Body of pancreas (tissue), 4 donors: ENCODE measurements at regions not wholly inside any gene's neighbourhood (a gene's known extent, or its start where the extent isn't known, plus 50 kb on each side); places are given as distances from the start of the nearest gene placed in this dataset. TPM values are rescaled to one million over a fixed set of nuclear protein-coding genes. Genes with fewer than 3 reads are reported as not detected.

Experiments
- ATAC-seq: fragments of 150-250 bp; one replicate; pipeline ENCODE4 v1.9.1; 2016
- DNase-seq, 4 donors: peaks; one replicate each; pipeline ENCODE4 v3.0.0-alpha.2; 2019
- H3K27ac ChIP-seq, 4 donors: fragments of 200-600 bp; sonication (generic); 1 replicate in 3 of 4; 2 replicates in 1 of 4; pipeline versions ENCODE4 v1.5.1 to v1.6.1; 2016 to 2019; ENCODE audit warnings: mild to moderate bottlenecking in 1 of 4, mixed read lengths in 1 of 4, moderate library complexity in 1 of 4
- H3K27me3 ChIP-seq, 2 donors: fragments of 200-600 bp; sonication (generic); one replicate each; pipeline ENCODE4 v1.6.0; 2016; ENCODE audit warnings: mild to moderate bottlenecking in 1 of 2
- H3K36me3 ChIP-seq, 2 donors: fragments of 200-600 bp; sonication (generic); replicated peaks in 1 of 2; 2 replicates each; pipeline ENCODE4 v1.5.1; 2016; ENCODE audit warnings: low read depth in 2 of 2; ENCODE audit not compliant: insufficient read depth in 1 of 2
- H3K4me1 ChIP-seq: fragments of 200-600 bp; sonication (generic); one replicate; pipeline ENCODE4 v1.6.0; 2016
- H3K4me3 ChIP-seq, 2 donors: fragments of 200-600 bp; sonication (generic); 1 replicate in 1 of 2; 2 replicates in 1 of 2; pipeline ENCODE4 v1.5.1; 2016 to 2019
- H3K9me3 ChIP-seq, 3 donors: fragments of 200-600 bp; sonication (generic); 1 replicate in 2 of 3; 2 replicates in 1 of 3; pipeline ENCODE4 v1.5.1; 2016
- POLR2A ChIP-seq, 3 donors: fragments of 450-650 bp; IDR thresholded peaks; one replicate each; pipeline ENCODE4 v1.6.1; 2016; ENCODE audit warnings: antibody characterized with exemption in 3 of 3, mild to moderate bottlenecking in 2 of 3
- WGBS, 2 donors: methylation state at CpG; one replicate each; pipeline ENCODE4 v1.1.5; 2017; 5-methylcytosine and 5-hydroxymethylcytosine counted together
- intact Hi-C: fragments of 100-400 bp; cut with DNase I; formaldehyde crosslinking; loops from one replicate; pipeline ENCODE4 v1.15.1; 2023
- small RNA-seq: library from RNA; depleted of rRNA; stranded (forward); fragments of <200 nt; gene quantifications from one replicate; pipeline ENCODE3, GENCODE V24; 2016
- TF ChIP-seq, protein P1 (sequence below), 7 experiments: fragments of 450-650 bp in 4 of 7; fragments of 200-600 bp in 3 of 7; sonication (generic) in 3 of 7; IDR thresholded peaks; one replicate each; pipeline ENCODE4 v1.5.1; 2016 to 2019; ENCODE audit warnings: antibody characterized with exemption in 7 of 7

DNA sequence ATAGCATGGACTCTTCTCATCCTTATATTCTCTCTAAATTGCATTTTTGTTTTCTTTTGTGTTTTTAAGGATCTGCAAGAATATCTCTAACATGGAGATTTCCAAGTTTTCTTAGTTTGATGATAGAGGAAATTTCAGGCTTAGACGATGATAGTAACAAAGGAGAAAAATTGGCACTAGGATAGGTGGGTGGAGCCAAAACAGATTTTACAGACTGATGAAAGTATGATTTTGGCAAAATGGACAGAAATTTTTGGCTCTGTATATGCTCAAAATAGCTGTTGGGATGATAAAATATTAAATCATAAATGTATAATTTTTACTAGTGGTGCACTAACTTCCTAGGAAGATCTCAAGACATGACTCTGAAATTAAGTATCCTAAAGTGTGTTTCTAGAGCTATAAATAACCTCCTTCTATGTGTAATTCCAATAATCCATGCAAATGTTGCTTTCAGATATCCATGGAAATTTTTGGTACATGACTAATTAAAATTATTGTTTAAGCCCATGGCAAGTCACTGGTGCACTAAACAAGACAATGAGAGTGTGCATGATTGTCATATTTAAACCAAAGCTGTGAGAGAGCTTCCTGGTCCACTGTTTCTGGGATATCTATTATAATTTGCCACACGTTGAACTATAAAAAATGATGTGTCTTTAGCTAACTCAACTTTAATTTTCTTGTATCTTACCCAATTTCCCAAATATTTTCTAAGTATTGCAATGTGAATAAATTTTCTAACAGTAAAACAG lies 55.8 kb upstream of the NBEA start:
- no peaks in the 10 kb centered on the region for H3K9me3 ChIP-seq
- no peak overlapping the region for H3K27ac ChIP-seq
- H3K36me3 ChIP-seq, result no peaks in the 10 kb centered on the region
- intact Hi-C loops, result no loop called here
- no peak for DNase-seq
- TF ChIP-seq, protein P1, sequence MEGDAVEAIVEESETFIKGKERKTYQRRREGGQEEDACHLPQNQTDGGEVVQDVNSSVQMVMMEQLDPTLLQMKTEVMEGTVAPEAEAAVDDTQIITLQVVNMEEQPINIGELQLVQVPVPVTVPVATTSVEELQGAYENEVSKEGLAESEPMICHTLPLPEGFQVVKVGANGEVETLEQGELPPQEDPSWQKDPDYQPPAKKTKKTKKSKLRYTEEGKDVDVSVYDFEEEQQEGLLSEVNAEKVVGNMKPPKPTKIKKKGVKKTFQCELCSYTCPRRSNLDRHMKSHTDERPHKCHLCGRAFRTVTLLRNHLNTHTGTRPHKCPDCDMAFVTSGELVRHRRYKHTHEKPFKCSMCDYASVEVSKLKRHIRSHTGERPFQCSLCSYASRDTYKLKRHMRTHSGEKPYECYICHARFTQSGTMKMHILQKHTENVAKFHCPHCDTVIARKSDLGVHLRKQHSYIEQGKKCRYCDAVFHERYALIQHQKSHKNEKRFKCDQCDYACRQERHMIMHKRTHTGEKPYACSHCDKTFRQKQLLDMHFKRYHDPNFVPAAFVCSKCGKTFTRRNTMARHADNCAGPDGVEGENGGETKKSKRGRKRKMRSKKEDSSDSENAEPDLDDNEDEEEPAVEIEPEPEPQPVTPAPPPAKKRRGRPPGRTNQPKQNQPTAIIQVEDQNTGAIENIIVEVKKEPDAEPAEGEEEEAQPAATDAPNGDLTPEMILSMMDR (IDR thresholded peaks at IDR 0.05), result no peak
- TF ChIP-seq POLR2A (IDR thresholded peaks at IDR 0.05), result no peak
- H3K4me3 ChIP-seq, result no peak overlapping the region
- WGBS, 2 donors, result 41 to 42% methylated on average over 2 of the region's 2 CpGs
- no peak for ATAC-seq
- H3K27me3 ChIP-seq, result no peaks in the 10 kb centered on the region
- H3K4me1 ChIP-seq, result no peaks in the 10 kb centered on the region

DNA sequence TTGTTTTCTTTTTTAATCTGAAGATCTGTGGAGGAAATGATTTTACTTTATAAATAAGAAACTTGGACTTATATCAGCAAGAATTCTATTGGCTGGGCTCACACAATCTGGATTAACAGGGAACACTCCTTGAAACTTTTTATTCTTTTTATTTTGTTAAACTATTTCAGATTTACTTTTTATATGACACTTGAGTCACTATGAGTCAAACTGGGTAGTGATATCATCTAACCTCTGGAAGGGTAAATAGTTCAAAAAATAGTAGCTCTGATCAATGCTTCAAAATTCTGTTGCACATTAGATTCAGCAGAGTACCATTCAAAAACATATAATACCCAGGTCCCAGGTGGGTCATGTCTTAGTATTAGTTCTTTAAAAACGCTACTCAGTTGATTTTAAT lies 55.1 kb upstream of the NBEA start:
- H3K9me3 ChIP-seq, result no peaks in the 10 kb centered on the region
- TF ChIP-seq, protein P1 (IDR thresholded peaks at IDR 0.05), result no peak
- TF ChIP-seq POLR2A (IDR thresholded peaks at IDR 0.05), result no peak
- no peaks in the 10 kb centered on the region for H3K36me3 ChIP-seq
- intact Hi-C loops, result no loop called here
- no peaks in the 10 kb centered on the region for H3K27me3 ChIP-seq
- no peak overlapping the region for H3K4me3 ChIP-seq
- no peak overlapping the region for H3K27ac ChIP-seq
- H3K4me1 ChIP-seq, result no peaks in the 10 kb centered on the region
- 31 to 37% methylated on average over 1 of the region's 1 CpG for WGBS, 2 donors
- no peak for ATAC-seq
- DNase-seq, result no peak

Small RNA genes in the stretch of these regions (small RNA-seq; reads per million reads assigned to genes)
- not detected for gene AL356321.1
- not detected for gene RF00402
